ENCODE measurements at regions not wholly inside any gene's neighbourhood (a gene's known extent, or its start where the extent isn't known, plus 50 kb on each side); places are given as distances from the start of the nearest gene placed in this dataset.

DNA sequence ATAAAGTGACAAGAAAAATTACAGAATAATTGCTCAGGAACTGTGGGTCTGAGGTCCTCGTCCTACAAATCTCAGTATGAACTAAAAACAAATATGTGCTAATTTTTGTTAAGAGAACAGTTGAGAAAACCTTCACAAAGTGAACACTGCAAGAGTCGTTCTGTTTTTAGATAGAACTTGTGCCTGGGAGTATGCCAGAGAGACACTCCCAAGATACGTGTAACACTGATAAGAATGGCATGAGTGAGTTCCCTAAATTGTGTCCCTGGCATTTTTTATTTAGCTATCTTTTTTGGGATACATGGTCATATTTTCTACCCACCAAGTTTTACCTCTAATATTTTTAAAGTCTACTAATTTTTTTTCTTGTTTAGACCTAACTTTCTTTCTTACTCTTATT is 860.0 kb upstream of the NR2F2 start:
- FAIRE-seq (no peak), DNase-seq (ENCODE audit: low read depth) (no peak)
- no peaks in the 10 kb centered on the region for H3K27me3 ChIP-seq (ENCODE audit: control insufficient read depth, insufficient read depth, low read length)
- no peaks in the 10 kb centered on the region for H3K36me3 ChIP-seq (ENCODE audit: control insufficient read depth, insufficient read depth, low read length)
- TF ChIP-seq CTCF (IDR thresholded peaks at IDR 0.05; ENCODE audit: insufficient read depth, low read length, severe bottlenecking): no peak
- H3K4me3 ChIP-seq (ENCODE audit: low read depth, low read length): no peak overlapping the region

GRCh38 chr15:95470997-95471689 is 859.4 kb upstream of the NR2F2 start:
- TF ChIP-seq CTCF (IDR thresholded peaks at IDR 0.05; ENCODE audit: insufficient read depth, low read length, severe bottlenecking): no peak
- DNase-seq (ENCODE audit: low read depth): no peak
- H3K27me3 ChIP-seq (ENCODE audit: control insufficient read depth, insufficient read depth, low read length): no peaks in the 10 kb centered on the region
- no peak overlapping the region for H3K4me3 ChIP-seq (ENCODE audit: low read depth, low read length)
- no peak for FAIRE-seq
- no peaks in the 10 kb centered on the region for H3K36me3 ChIP-seq (ENCODE audit: control insufficient read depth, insufficient read depth, low read length)

DNA sequence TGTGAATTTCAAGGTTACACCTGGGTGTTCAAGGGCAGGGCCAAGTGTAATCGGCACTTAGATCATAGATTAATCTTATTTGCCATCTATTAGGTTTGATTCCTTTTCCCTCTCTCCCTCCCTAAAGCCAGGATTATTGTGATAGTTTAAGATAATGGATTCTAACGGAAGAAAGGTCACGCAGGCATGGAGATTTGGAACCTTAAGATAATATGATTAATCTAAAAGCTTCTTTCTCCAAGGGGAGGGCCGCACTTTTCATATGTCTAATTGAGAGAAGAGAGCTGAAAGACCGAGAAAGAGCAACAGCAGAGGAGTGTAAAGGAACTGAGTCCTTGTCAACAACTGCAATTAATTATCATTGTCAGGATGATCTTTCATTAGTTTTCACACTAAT is 858.8 kb upstream of the NR2F2 start:
- FAIRE-seq: no peak
- DNase-seq (ENCODE audit: low read depth): no peak
- H3K36me3 ChIP-seq (ENCODE audit: control insufficient read depth, insufficient read depth, low read length): no peaks in the 10 kb centered on the region
- H3K27me3 ChIP-seq (ENCODE audit: control insufficient read depth, insufficient read depth, low read length): no peaks in the 10 kb centered on the region
- no peak for TF ChIP-seq CTCF (IDR thresholded peaks at IDR 0.05; ENCODE audit: insufficient read depth, low read length, severe bottlenecking)
- no peak overlapping the region for H3K4me3 ChIP-seq (ENCODE audit: low read depth, low read length)

DNA sequence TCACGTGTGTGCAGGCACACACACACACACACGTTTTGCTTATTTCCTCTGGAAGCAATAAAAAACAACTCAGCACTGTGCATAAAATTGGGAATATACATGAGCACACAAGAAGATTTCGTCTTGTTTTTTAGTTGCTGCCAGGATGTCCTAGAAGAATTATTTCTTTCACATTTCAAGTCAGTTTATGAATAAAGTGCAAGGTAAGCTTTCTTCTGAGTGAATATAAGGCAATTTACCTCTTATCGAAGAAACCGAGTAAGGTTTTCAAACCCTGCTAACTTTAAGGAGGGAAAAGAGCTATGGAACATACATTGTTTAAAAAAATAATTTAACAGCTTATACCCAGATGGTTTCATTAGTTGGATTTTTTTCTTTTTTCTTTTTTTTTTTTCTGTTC is 855.4 kb upstream of the NR2F2 start:
- Histone ChIP-seq H3K4me3 (ENCODE audit: low read depth, low read length) (no peak overlapping the region), H3K27me3 (ENCODE audit: control insufficient read depth, insufficient read depth, low read length) (no peaks in the 10 kb centered on the region), H3K36me3 (ENCODE audit: control insufficient read depth, insufficient read depth, low read length) (no peaks in the 10 kb centered on the region)
- TF ChIP-seq CTCF (IDR thresholded peaks at IDR 0.05; ENCODE audit: insufficient read depth, low read length, severe bottlenecking): no peak
- FAIRE-seq (no peak), DNase-seq (ENCODE audit: low read depth) (no peak)

DNA sequence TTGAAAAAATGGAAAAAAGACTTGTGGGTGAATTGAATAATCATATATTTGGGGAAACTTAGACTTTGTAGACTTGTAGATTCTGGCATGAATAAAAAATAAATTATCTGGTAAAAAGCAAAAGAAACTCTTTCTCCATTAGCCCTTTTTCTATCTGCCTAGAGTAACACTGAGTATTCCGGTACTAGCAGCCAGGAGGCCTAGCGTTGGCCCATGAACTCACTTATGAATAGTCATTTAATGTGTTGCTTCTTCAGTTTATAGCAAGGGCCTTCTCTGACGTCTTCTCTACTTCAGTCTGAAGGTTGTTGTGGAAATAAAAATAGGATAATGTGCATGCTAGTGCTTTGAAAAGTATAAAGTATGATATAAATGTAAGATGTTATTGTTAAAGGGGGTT is 851.2 kb upstream of the NR2F2 start:
- Histone ChIP-seq H3K36me3 (ENCODE audit: control insufficient read depth, insufficient read depth, low read length) (no peaks in the 10 kb centered on the region), H3K4me3 (ENCODE audit: low read depth, low read length) (no peak overlapping the region), H3K27me3 (ENCODE audit: control insufficient read depth, insufficient read depth, low read length) (no peaks in the 10 kb centered on the region)
- no peak for TF ChIP-seq CTCF (IDR thresholded peaks at IDR 0.05; ENCODE audit: insufficient read depth, low read length, severe bottlenecking)
- DNase-seq (ENCODE audit: low read depth): no peak
- no peak for FAIRE-seq

DNA sequence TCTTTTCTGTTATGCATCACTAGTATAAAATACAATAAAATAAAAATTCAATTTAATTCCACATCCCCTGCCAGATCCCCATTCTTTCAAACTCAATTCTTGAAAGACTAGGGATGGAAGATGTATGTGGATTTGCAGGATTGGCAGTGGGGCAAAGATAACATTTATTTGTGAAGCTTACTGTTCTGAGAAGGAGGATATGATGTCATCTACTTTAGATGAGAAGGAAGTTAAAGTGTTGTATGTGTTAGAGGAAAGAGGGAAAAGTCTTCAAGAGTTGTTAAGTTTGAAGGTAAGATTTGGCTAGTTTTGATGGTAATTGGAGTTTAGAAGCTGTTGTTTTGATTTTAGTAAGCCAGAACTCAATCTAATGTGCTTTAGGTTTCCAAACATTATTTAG is 845.1 kb upstream of the NR2F2 start:
- H3K36me3 ChIP-seq (ENCODE audit: control insufficient read depth, insufficient read depth, low read length): no peaks in the 10 kb centered on the region
- H3K4me3 ChIP-seq (ENCODE audit: low read depth, low read length): no peak overlapping the region
- FAIRE-seq (no peak), DNase-seq (ENCODE audit: low read depth) (no peak)
- no peak for TF ChIP-seq CTCF (IDR thresholded peaks at IDR 0.05; ENCODE audit: insufficient read depth, low read length, severe bottlenecking)
- H3K27me3 ChIP-seq (ENCODE audit: control insufficient read depth, insufficient read depth, low read length): no peaks in the 10 kb centered on the region
